GM10266 (cell line): ENCODE measurements at regions not wholly inside any gene's neighbourhood (a gene's known extent, or its start where the extent isn't known, plus 50 kb on each side); places are given as distances from the start of the nearest gene placed in this dataset.
"Not testable (repeated sequence)": the region's sequence is repeated elsewhere in the genome, so short reads cannot be mapped to it uniquely, and the experiment has no call there.

ENCODE experiments used
- DNase-seq: peaks from one replicate; pipeline ENCODE4 v3.0.0; 2012; ENCODE audit errors: extremely low spot score
- CTCF ChIP-seq: IDR thresholded peaks from 2 replicates; pipeline ENCODE4 v1.5.1; 2012; ENCODE audit warnings: mild to moderate bottlenecking, low read depth; ENCODE audit not compliant: control insufficient read depth, insufficient read depth; ENCODE audit errors: missing control alignments

GRCh38 chr7:82594665-82595064 lies 151.1 kb upstream of the CACNA2D1 start:
- no peak for TF ChIP-seq CTCF
- no peak for DNase-seq

GRCh38 chr7:82593780-82594179 lies 150.2 kb upstream of the CACNA2D1 start:
- TF ChIP-seq CTCF: no peak
- no peak for DNase-seq

GRCh38 chr7:82592416-82592815 lies 148.8 kb upstream of the CACNA2D1 start:
- DNase-seq: no peak
- no peak for TF ChIP-seq CTCF

- DNase-seq: no peak
- TF ChIP-seq CTCF: no peak
Observed at GRCh38 chr7:82579047-82579446, 135.5 kb upstream of the CACNA2D1 start.

- DNase-seq: no peak
- TF ChIP-seq CTCF: no peak
Observed at GRCh38 chr7:82578430-82578829, 134.9 kb upstream of the CACNA2D1 start.

- TF ChIP-seq CTCF: peak; percentile 88
- peak; percentile 63 for DNase-seq
Observed at GRCh38 chr7:82572195-82572880, 128.8 kb upstream of the CACNA2D1 start.

GRCh38 chr7:82571047-82571446 lies 127.5 kb upstream of the CACNA2D1 start:
- not testable (repeated sequence) for DNase-seq

- no peak for TF ChIP-seq CTCF
- DNase-seq: no peak
Observed at GRCh38 chr7:82567841-82568240, 124.3 kb upstream of the CACNA2D1 start.
